ENCODE measurements at regions not wholly inside any gene's neighbourhood (a gene's known extent, or its start where the extent isn't known, plus 50 kb on each side); places are given as distances from the start of the nearest gene placed in this dataset.

DNA sequence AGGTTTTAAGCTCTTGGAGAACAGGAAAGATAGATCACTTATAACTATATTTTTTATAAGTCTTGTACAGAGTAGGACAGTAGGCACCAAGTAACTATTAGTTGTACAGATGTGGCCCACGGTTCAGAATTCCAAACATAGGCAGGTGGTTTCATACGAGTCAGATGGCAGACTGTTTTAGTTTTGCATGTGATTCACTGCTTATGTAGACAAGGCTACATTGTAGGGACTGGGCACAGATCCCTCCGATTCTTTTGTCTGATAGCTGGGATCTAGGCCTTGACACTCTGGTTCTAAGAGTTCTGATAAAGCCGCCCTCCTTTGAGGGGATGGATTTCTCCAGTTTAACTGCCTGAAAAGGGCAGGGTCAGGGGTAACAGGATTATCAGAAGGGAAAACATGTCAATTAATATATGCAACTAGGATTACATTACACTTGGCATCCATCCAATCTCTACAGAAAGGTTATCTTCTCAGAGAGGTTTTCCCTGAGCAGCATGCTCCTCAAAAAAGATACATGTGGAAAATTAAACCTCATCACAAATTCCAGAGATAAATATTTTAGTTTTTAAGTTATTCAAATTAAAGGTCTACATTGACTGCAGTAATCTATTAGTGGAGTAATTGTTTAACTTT is 87.8 kb downstream of the SPRY1 start:
- ATAC-seq (no peak), DNase-seq (ENCODE audit: low spot score) (no peak)
- 0 out of 2 replicates have a peak, but pooled peaks cover 3% of the 10 kb centered on the region for H3K9me3 Mint-ChIP-seq
- peaks cover 11% of the 10 kb centered on the region for H3K4me1 Mint-ChIP-seq
- H3K4me3 Mint-ChIP-seq, result no peak overlapping the region
- H3K27ac Mint-ChIP-seq, result no peak overlapping the region
- H3K27me3 Mint-ChIP-seq (ENCODE audit: low read depth), result no peaks in the 10 kb centered on the region
- CTCF ChIA-PET, result no interaction called here
- H3K36me3 Mint-ChIP-seq, result no peaks in the 10 kb centered on the region
- TF ChIP-seq, protein P1, sequence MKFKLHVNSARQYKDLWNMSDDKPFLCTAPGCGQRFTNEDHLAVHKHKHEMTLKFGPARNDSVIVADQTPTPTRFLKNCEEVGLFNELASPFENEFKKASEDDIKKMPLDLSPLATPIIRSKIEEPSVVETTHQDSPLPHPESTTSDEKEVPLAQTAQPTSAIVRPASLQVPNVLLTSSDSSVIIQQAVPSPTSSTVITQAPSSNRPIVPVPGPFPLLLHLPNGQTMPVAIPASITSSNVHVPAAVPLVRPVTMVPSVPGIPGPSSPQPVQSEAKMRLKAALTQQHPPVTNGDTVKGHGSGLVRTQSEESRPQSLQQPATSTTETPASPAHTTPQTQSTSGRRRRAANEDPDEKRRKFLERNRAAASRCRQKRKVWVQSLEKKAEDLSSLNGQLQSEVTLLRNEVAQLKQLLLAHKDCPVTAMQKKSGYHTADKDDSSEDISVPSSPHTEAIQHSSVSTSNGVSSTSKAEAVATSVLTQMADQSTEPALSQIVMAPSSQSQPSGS (CRISPR knock-in tag; IDR thresholded peaks at IDR 0.05; ENCODE audit: borderline replicate concordance, low read depth), result no peak
- no peak for TF ChIP-seq ETV6 (CRISPR knock-in tag; IDR thresholded peaks at IDR 0.05)
- no peak for TF ChIP-seq FOXK1 (CRISPR knock-in tag; IDR thresholded peaks at IDR 0.05)
- TF ChIP-seq, protein P2, sequence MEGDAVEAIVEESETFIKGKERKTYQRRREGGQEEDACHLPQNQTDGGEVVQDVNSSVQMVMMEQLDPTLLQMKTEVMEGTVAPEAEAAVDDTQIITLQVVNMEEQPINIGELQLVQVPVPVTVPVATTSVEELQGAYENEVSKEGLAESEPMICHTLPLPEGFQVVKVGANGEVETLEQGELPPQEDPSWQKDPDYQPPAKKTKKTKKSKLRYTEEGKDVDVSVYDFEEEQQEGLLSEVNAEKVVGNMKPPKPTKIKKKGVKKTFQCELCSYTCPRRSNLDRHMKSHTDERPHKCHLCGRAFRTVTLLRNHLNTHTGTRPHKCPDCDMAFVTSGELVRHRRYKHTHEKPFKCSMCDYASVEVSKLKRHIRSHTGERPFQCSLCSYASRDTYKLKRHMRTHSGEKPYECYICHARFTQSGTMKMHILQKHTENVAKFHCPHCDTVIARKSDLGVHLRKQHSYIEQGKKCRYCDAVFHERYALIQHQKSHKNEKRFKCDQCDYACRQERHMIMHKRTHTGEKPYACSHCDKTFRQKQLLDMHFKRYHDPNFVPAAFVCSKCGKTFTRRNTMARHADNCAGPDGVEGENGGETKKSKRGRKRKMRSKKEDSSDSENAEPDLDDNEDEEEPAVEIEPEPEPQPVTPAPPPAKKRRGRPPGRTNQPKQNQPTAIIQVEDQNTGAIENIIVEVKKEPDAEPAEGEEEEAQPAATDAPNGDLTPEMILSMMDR (IDR thresholded peaks at IDR 0.05), result no peak
- TF ChIP-seq, protein P3, sequence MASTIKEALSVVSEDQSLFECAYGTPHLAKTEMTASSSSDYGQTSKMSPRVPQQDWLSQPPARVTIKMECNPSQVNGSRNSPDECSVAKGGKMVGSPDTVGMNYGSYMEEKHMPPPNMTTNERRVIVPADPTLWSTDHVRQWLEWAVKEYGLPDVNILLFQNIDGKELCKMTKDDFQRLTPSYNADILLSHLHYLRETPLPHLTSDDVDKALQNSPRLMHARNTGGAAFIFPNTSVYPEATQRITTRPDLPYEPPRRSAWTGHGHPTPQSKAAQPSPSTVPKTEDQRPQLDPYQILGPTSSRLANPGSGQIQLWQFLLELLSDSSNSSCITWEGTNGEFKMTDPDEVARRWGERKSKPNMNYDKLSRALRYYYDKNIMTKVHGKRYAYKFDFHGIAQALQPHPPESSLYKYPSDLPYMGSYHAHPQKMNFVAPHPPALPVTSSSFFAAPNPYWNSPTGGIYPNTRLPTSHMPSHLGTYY (CRISPR knock-in tag; IDR thresholded peaks at IDR 0.05), result no peak
- TF ChIP-seq RORB (CRISPR knock-in tag; IDR thresholded peaks at IDR 0.05), result no peak
- no peak for TF ChIP-seq GABPB1 (CRISPR knock-in tag; IDR thresholded peaks at IDR 0.05)
- no peak for TF ChIP-seq MXD4 (CRISPR knock-in tag; IDR thresholded peaks at IDR 0.05; ENCODE audit: borderline replicate concordance)
- TF ChIP-seq, protein P4, sequence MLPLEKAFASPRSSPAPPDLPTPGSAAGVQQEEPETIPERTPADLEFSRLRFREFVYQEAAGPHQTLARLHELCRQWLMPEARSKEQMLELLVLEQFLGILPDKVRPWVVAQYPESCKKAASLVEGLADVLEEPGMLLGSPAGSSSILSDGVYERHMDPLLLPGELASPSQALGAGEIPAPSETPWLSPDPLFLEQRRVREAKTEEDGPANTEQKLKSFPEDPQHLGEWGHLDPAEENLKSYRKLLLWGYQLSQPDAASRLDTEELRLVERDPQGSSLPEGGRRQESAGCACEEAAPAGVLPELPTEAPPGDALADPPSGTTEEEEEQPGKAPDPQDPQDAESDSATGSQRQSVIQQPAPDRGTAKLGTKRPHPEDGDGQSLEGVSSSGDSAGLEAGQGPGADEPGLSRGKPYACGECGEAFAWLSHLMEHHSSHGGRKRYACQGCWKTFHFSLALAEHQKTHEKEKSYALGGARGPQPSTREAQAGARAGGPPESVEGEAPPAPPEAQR (CRISPR knock-in tag; IDR thresholded peaks at IDR 0.05), result no peak
- TF ChIP-seq ZNF317 (CRISPR knock-in tag; IDR thresholded peaks at IDR 0.05; ENCODE audit: borderline replicate concordance, low read depth), result no peak
- TF ChIP-seq, protein P5, sequence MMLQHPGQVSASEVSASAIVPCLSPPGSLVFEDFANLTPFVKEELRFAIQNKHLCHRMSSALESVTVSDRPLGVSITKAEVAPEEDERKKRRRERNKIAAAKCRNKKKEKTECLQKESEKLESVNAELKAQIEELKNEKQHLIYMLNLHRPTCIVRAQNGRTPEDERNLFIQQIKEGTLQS (CRISPR knock-in tag; conservative IDR thresholded peaks at IDR 0.05), result no peak
- POLR2A ChIA-PET, result no interaction called here

DNA sequence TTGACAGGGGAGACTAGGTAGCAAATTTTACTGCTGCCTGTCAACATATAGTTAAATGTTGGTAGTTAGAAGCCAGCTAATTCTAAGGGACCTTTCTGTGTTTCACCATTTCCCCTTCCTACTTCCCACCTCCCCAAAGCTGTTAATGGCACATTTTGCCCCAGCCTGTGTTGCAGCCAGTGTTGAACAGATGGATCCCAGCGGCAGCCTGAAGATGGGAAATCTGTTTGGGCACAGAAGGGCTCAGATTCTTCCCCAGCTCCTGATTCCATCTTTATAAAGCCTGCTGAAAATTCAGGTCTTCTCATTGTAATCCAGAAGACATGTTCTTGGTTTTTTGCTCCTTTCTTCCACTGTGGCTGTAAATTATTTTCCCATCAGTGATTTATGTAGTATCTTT is 89.0 kb downstream of the SPRY1 start:
- no peak overlapping the region for H3K27ac Mint-ChIP-seq
- CTCF ChIA-PET, result no interaction called here
- no peak for DNase-seq (ENCODE audit: low spot score)
- no peak for TF ChIP-seq RELA (CRISPR knock-in tag; IDR thresholded peaks at IDR 0.05; ENCODE audit: borderline replicate concordance)
- TF ChIP-seq, protein P6, sequence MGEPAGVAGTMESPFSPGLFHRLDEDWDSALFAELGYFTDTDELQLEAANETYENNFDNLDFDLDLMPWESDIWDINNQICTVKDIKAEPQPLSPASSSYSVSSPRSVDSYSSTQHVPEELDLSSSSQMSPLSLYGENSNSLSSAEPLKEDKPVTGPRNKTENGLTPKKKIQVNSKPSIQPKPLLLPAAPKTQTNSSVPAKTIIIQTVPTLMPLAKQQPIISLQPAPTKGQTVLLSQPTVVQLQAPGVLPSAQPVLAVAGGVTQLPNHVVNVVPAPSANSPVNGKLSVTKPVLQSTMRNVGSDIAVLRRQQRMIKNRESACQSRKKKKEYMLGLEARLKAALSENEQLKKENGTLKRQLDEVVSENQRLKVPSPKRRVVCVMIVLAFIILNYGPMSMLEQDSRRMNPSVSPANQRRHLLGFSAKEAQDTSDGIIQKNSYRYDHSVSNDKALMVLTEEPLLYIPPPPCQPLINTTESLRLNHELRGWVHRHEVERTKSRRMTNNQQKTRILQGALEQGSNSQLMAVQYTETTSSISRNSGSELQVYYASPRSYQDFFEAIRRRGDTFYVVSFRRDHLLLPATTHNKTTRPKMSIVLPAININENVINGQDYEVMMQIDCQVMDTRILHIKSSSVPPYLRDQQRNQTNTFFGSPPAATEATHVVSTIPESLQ (CRISPR knock-in tag; IDR thresholded peaks at IDR 0.05), result no peak
- TF ChIP-seq, protein P4 (CRISPR knock-in tag; IDR thresholded peaks at IDR 0.05), result no peak
- TF ChIP-seq, protein P7, sequence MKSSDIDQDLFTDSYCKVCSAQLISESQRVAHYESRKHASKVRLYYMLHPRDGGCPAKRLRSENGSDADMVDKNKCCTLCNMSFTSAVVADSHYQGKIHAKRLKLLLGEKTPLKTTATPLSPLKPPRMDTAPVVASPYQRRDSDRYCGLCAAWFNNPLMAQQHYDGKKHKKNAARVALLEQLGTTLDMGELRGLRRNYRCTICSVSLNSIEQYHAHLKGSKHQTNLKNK (CRISPR knock-in tag; IDR thresholded peaks at IDR 0.05), result no peak
- no peak for TF ChIP-seq ZNF121 (CRISPR knock-in tag; IDR thresholded peaks at IDR 0.05)
- no peak for TF ChIP-seq ESRRA (CRISPR knock-in tag; IDR thresholded peaks at IDR 0.05; ENCODE audit: borderline replicate concordance)
- TF ChIP-seq, protein P8, sequence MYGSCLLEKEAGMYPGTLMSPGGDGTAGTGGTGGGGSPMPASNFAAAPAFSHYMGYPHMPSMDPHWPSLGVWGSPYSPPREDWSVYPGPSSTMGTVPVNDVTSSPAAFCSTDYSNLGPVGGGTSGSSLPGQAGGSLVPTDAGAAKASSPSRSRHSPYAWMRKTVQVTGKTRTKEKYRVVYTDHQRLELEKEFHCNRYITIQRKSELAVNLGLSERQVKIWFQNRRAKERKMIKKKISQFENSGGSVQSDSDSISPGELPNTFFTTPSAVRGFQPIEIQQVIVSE (CRISPR knock-in tag; IDR thresholded peaks at IDR 0.05; ENCODE audit: borderline replicate concordance), result no peak
- no peak for TF ChIP-seq TEAD1 (CRISPR knock-in tag; IDR thresholded peaks at IDR 0.05)
- TF ChIP-seq, protein P9, sequence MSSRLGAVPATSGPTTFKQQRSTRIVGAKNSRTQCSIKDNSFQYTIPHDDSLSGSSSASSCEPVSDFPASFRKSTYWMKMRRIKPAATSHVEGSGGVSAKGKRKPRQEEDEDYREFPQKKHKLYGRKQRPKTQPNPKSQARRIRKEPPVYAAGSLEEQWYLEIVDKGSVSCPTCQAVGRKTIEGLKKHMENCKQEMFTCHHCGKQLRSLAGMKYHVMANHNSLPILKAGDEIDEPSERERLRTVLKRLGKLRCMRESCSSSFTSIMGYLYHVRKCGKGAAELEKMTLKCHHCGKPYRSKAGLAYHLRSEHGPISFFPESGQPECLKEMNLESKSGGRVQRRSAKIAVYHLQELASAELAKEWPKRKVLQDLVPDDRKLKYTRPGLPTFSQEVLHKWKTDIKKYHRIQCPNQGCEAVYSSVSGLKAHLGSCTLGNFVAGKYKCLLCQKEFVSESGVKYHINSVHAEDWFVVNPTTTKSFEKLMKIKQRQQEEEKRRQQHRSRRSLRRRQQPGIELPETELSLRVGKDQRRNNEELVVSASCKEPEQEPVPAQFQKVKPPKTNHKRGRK (CRISPR knock-in tag; IDR thresholded peaks at IDR 0.05; ENCODE audit: borderline replicate concordance), result no peak
- TF ChIP-seq, protein P10, sequence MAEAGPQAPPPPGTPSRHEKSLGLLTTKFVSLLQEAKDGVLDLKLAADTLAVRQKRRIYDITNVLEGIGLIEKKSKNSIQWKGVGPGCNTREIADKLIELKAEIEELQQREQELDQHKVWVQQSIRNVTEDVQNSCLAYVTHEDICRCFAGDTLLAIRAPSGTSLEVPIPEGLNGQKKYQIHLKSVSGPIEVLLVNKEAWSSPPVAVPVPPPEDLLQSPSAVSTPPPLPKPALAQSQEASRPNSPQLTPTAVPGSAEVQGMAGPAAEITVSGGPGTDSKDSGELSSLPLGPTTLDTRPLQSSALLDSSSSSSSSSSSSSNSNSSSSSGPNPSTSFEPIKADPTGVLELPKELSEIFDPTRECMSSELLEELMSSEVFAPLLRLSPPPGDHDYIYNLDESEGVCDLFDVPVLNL (CRISPR knock-in tag; IDR thresholded peaks at IDR 0.05; ENCODE audit: borderline replicate concordance, low read depth), result no peak

More for the DNA sequence above, 89.0 kb downstream of the SPRY1 start:
- no peak for ATAC-seq
- POLR2A ChIA-PET, result no interaction called here
- Mint-ChIP-seq H3K4me3 (no peak overlapping the region), H3K27me3 (ENCODE audit: low read depth) (no peaks in the 10 kb centered on the region), H3K9me3 (peaks cover 5% of the 10 kb centered on the region; the same call in 1 of the 2 replicates), H3K36me3 (no peaks in the 10 kb centered on the region), H3K4me1 (peaks cover 5% of the 10 kb centered on the region; the same call in 1 of the 2 replicates)

All from WTC11 (cell line).